CD4-positive, alpha-beta T cell treated with Interleukin-15 for 1 hour (primary cell): ENCODE measurements at regions not wholly inside any gene's neighbourhood (a gene's known extent, or its start where the extent isn't known, plus 50 kb on each side); places are given as distances from the start of the nearest gene placed in this dataset.
"Not testable (repeated sequence)": the region's sequence is repeated elsewhere in the genome, so short reads cannot be mapped to it uniquely, and the experiment has no call there.

Experiments used
- DNase-seq: peaks from one replicate; pipeline ENCODE4 v3.0.0-alpha.2; 2020

DNA sequence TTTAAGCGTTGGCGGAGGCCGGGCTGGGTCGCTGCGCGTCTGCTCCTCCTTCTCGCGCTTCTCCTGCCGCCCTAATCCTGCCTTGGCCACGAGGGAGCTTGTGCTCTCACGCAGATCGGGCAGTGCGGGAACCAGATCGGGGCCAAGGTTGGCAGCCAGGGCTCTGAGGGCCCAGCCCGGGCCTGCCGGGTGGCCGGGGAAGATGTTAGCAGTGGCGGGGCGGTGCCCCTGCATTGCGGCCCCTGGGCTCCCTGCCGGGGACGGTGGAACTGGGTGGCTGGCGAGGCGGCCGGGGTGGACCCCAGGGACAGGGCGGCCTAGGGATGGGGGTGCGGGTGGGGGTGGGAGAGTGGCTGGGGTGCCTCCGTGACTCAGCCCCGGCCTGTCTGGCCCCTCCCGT is 297.4 kb downstream of the CACNA1B start:
- not testable (repeated sequence) for DNase-seq

- DNase-seq, result not testable (repeated sequence)
Measured at GRCh38 chr9:138175354-138175753, 297.8 kb downstream of the CACNA1B start.

DNA sequence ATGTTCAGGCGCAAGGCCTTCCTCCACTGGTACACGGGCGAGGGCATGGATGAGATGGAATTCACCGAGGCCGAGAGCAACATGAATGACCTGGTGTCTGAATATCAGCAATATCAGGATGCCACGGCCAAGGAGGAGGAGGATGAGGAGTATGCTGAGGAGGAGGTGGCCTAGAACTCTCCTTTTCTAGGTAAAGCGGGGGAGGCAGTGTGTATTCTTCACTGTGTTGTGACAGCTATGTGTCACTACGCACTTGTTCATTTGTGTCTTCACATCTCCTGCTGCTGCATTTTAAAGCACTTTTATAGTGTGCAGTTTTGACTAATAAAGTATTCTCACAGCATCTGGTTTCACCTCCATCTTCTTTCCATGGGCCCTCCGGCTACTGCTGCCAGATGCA is 299.5 kb downstream of the CACNA1B start:
- DNase-seq, result not testable (repeated sequence)

- not testable (repeated sequence) for DNase-seq
Measured at GRCh38 chr9:138179003-138179402, 301.4 kb downstream of the CACNA1B start.

- not testable (repeated sequence) for DNase-seq
Measured at GRCh38 chr9:138179671-138180070, 302.1 kb downstream of the CACNA1B start.

GRCh38 chr9:138181963-138182362 is 304.4 kb downstream of the CACNA1B start:
- DNase-seq, result not testable (repeated sequence)

- not testable (repeated sequence) for DNase-seq
Measured at GRCh38 chr9:138197156-138197555, 319.6 kb downstream of the CACNA1B start.

DNA sequence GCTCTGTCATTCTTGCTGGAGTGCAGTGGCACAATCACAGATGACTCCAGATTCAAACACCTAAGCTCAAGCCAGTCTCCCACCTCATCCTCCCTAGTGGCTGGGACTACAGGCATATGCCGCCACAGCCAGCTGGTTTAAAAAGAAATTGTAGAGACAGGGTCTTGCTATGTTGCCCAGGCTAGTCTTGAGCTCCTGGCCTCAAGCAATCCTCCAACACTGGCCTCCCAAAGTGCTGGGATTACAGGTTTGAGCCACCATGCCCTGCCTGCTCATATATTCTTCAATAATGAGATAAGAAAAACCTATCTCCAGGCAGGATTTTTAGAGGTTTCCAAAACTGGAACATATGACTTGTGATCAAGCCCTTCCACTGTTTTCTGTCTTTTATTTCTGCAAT is 321.4 kb downstream of the CACNA1B start:
- not testable (repeated sequence) for DNase-seq

- DNase-seq, result not testable (repeated sequence)
Measured at GRCh38 chr9:138199917-138200316, 322.3 kb downstream of the CACNA1B start.

DNA sequence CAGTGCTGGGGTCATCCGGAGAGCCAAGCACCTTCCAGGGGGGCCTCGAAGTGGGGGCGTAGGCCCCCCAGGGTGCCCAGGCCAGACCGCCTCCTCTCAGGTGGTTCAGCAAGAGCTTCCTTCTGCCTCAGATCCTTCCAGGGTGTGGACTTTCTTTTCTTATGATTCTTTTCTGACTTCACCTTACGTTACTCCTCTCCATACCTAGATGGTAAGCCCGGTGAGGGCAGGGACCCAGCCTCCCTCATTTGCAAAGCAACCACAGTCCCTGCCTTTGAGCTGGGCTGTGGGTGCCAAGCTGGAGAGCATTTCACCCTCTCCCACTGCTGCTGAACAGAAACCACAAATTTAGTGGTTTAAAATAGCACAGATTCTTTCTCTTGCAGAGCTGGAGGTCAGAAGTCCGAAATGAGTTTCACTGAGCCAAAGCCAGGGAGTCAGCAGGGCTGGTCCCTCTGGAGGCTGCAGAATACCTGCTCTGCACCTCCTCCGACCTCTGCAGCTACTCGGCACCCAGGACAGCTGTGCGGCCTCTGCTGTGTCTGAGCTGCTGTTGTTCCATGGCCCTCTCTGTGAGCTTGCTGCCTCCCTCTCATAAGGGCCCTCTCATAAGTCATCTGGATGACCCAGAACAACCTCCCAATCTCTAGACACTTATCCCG is 323.0 kb downstream of the CACNA1B start:
- DNase-seq, result not testable (repeated sequence)

GRCh38 chr9:138201167-138201889 is 323.7 kb downstream of the CACNA1B start:
- not testable (repeated sequence) for DNase-seq

GRCh38 chr9:138202043-138202442 is 324.5 kb downstream of the CACNA1B start:
- not testable (repeated sequence) for DNase-seq

GRCh38 chr9:138203304-138203703 is 325.7 kb downstream of the CACNA1B start:
- DNase-seq, result not testable (repeated sequence)

GRCh38 chr9:138203872-138204271 is 326.3 kb downstream of the CACNA1B start:
- not testable (repeated sequence) for DNase-seq

DNA sequence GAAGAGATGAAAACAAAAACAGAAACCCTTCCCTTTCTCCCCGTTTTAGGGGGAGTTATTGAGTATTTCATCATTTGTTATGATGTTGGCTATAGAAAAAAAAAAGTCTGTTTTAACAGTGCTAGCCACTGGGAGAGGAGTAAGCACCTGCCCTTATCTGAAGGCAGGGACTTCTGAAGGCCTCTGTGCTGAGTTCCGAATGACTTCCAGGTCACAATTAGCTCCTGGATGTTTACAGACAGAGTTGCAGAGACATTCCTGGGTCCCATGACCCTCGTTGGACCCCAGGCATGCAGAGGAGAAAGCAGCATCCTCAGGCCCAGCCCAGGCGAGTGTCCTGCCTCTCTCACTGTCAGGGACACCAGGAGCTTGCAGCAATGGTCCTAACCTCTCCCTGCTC is 328.5 kb downstream of the CACNA1B start:
- DNase-seq, result not testable (repeated sequence)

DNA sequence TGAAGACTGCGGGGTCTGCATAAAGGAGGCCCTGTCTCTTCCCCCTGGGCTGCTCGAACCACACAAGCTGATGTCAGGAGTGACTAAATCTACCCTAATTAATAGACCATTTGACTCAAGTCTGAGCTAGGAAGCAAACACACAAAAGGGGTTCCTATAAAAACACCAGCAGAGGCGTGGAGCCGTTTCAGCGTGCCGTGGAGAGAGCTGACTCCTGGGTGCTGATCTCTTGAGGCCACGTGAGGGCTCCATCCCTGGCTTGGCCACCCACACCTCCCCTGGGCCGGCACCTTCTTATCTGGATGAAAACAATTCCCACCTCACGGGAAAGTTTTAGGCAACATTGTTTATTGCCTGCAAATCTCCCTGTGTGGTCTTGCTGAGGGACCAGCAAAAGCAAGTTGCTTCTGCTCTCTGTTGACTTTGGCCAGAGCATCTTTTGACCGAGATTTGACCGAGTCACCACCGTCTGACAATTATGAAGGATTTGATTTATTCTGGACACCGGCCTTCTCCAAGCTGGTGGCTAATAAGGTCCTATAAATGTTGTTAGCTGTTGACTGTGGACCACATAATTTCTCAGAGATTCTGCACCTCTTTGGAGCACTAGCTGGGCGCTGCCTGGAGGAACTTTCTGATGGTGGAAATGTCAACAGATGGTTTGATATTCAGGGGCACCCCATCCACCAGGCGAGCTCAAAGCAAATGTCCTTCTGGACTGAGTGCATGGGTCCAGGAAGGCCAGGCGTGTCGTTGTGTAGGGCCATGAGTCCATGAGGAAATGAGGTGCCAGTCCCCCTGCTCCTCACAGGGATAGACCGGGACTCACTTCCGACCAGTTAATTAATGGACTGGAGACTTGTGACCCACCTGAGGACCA is 330.0 kb downstream of the CACNA1B start:
- not testable (repeated sequence) for DNase-seq

GRCh38 chr9:138209071-138209644 is 331.6 kb downstream of the CACNA1B start:
- not testable (repeated sequence) for DNase-seq

GRCh38 chr9:138210388-138210986 is 332.9 kb downstream of the CACNA1B start:
- not testable (repeated sequence) for DNase-seq

GRCh38 chr9:138211070-138211469 is 333.5 kb downstream of the CACNA1B start:
- DNase-seq, result not testable (repeated sequence)

DNA sequence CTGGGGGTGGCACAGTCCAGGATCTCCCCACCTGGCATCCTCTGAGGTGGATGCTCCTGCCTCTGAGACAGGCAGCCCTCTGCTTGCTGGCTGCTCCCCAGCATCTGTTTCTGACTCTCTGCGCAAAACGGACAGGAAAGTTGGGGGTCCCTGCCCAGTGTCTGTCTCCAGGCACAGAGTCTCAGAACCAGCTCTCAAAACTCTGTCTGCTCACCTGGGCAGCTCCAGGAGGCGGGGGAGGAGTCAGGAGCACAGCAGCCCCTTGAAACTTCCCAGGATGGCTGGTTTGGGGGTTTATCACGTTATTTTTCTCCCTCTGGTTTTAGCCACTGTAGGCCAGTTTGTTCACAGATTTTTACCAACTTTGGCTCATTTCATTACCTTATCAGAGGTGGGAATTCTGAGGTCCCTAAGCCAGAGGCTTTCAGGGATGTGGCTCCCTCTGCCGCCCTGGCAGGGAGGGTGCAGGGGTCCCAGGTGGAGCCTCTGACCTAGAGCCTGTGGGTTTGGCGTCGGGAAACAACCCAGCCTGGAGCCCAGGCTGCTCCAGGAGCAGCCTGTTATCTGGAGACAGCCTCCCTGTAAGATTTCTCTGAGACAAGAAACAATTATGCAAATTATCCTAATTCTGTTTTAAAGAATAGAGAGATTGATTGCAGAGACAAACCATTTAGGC is 334.1 kb downstream of the CACNA1B start:
- DNase-seq, result not testable (repeated sequence)

DNA sequence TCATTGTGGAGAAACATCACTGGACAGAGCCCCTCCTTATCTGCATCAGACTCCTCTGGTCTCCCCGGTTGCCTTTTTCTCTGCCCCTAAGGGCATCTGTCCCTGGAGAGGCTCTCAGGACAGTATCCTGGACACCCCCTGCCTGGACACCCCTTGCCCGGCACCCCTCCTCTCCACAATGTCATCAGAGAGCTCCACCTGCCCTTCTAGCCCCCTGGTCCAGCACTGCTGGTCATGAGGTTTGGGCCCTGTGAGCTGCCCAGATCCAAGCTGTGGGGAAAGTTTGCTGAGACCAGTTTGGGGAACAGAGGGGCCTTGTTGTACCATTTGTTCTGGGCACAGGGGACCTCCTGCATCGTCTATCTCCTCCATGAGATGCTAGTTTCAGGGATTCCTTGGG is 335.2 kb downstream of the CACNA1B start:
- DNase-seq, result not testable (repeated sequence)

- DNase-seq, result peak; percentile 44
Measured at GRCh38 chr9:138213748-138214147, 336.2 kb downstream of the CACNA1B start.
